Bronchial epithelial cell (primary cell): ENCODE measurements at regions not wholly inside any gene's neighbourhood (a gene's known extent, or its start where the extent isn't known, plus 50 kb on each side); places are given as distances from the start of the nearest gene placed in this dataset.

Source experiments
- DNase-seq: peaks from one replicate; pipeline ENCODE4 v3.0.0-alpha.2; 2010; ENCODE audit warnings: low read depth
- FAIRE-seq: peaks from 2 replicates; lab custom pipeline; 2011; peaks lifted over from hg19 to GRCh38; lab: Jason Lieb, UNC
- H3K27me3 ChIP-seq: 2 replicates; pipeline ENCODE4 v1.5.1; 2011; ENCODE audit warnings: low read length; ENCODE audit not compliant: control insufficient read depth, insufficient read depth
- H3K36me3 ChIP-seq: 2 replicates; pipeline ENCODE4 v1.5.1; 2011; ENCODE audit warnings: low read length; ENCODE audit not compliant: control insufficient read depth, insufficient read depth
- H3K4me3 ChIP-seq: 2 replicates; pipeline ENCODE4 v1.5.1; 2011; ENCODE audit warnings: mild to moderate bottlenecking, low read depth, low read length, control low read depth
- TF ChIP-seq, protein P1 (sequence below): IDR thresholded peaks from 2 replicates; pipeline ENCODE4 v1.5.1; 2011; ENCODE audit warnings: mild to moderate bottlenecking, moderate library complexity, low read length, control low read depth, inconsistent platforms; ENCODE audit not compliant: insufficient read depth, severe bottlenecking

DNA sequence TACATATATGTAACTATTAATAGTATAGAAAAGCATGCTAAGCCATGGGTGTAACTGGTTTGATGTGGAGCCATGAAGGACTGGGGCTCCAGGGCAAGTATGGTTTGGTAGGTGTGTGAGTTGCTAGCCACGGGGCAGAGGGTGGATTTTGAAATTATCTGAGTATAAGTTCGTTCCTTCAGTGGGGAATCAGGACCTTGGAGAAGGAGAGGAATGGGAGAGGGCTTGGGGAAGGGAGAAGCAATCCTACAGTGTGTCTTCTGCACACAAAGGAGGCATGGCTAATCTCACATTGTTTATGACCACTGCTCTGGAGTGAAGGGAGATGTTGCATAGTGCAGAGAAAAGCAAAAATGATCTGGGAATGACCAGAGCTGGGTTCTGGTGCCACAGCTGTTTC is 127.8 kb upstream of the CADM1 start:
- Histone ChIP-seq H3K36me3 (no peaks in the 10 kb centered on the region), H3K4me3 (no peak overlapping the region), H3K27me3 (peaks cover 10% of the 10 kb centered on the region)
- DNase-seq: no peak
- TF ChIP-seq, protein P1, sequence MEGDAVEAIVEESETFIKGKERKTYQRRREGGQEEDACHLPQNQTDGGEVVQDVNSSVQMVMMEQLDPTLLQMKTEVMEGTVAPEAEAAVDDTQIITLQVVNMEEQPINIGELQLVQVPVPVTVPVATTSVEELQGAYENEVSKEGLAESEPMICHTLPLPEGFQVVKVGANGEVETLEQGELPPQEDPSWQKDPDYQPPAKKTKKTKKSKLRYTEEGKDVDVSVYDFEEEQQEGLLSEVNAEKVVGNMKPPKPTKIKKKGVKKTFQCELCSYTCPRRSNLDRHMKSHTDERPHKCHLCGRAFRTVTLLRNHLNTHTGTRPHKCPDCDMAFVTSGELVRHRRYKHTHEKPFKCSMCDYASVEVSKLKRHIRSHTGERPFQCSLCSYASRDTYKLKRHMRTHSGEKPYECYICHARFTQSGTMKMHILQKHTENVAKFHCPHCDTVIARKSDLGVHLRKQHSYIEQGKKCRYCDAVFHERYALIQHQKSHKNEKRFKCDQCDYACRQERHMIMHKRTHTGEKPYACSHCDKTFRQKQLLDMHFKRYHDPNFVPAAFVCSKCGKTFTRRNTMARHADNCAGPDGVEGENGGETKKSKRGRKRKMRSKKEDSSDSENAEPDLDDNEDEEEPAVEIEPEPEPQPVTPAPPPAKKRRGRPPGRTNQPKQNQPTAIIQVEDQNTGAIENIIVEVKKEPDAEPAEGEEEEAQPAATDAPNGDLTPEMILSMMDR: no peak
- no peak for FAIRE-seq

DNA sequence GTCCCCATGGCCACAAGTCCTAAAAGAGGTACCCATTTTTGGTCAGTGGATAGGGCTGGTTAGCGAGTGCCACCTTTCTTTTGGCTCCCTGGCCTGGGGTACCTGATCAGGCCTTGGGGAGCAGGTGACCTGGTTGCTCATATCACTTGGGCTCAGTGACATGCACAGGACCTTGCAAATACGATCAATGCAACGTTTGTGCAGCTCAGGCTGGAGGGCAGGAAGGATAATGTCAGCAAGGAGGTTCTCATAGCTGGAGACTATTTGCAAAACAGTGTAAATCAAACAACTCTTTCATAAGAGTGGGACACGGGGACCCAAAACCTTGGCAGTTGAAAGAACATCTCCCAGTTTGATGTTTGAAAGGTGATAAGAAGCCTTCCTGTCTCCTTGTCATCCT is 127.4 kb upstream of the CADM1 start:
- FAIRE-seq (no peak), DNase-seq (no peak)
- H3K27me3 ChIP-seq: peaks cover 10% of the 10 kb centered on the region
- TF ChIP-seq, protein P1: no peak
- H3K36me3 ChIP-seq: no peaks in the 10 kb centered on the region
- no peak overlapping the region for H3K4me3 ChIP-seq

DNA sequence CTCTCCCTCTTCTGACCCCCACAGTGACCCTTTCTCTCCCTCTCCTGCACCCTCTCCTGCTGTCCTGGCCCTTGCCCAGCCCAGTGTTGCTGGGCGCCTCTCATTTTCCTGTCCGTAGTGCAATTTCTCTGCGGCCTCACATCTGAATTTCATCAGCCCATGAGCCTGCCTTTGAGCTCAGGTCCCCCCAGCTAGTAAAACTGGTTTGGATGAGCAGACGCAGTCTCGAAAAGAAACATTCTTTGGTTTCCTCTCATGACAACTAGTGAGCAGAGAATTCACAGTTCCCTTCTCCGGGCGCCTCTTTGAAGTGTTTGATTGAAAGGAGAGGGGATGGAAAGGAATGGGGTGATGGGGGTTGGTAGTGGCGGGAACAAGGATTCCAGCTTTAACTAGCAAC is 126.0 kb upstream of the CADM1 start:
- no peaks in the 10 kb centered on the region for H3K36me3 ChIP-seq
- TF ChIP-seq, protein P1: no peak

DNA sequence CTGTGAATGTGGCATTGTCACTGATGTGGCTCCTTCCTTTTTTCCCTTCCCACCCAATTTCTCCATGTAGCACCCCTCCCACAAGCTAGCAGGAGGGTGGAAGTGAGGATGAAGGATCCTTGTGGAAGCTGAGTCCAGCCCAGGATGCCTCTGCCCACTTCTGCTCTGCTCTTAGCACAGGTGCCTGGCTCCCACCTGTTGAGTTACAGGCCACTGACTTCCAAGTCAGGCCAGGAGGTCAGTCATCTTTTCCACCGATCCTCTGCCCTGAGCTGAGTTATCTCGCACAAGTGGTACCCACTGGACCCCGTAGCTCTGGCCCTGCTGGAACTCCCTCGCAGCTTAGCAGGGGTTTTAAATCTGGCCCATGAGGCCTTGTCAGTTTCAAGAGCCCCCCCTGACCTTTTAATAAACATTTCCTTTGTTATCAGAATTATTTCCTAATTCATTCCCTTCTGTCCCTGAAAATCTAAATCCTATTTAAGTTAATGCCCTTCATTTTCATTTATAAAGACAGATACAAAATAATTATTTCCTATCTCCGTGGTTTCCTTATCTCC is 125.3 kb upstream of the CADM1 start:
- DNase-seq (no peak), FAIRE-seq (no peak)
- H3K27me3 ChIP-seq: peaks cover 10% of the 10 kb centered on the region
- no peaks in the 10 kb centered on the region for H3K36me3 ChIP-seq
- no peak overlapping the region for H3K4me3 ChIP-seq
- TF ChIP-seq, protein P1: no peak

More for the DNA sequence above, 126.0 kb upstream of the CADM1 start:
- Histone ChIP-seq H3K27me3 (peaks cover 10% of the 10 kb centered on the region), H3K4me3 (no peak overlapping the region)
- no peak for FAIRE-seq
- DNase-seq: no peak

DNA sequence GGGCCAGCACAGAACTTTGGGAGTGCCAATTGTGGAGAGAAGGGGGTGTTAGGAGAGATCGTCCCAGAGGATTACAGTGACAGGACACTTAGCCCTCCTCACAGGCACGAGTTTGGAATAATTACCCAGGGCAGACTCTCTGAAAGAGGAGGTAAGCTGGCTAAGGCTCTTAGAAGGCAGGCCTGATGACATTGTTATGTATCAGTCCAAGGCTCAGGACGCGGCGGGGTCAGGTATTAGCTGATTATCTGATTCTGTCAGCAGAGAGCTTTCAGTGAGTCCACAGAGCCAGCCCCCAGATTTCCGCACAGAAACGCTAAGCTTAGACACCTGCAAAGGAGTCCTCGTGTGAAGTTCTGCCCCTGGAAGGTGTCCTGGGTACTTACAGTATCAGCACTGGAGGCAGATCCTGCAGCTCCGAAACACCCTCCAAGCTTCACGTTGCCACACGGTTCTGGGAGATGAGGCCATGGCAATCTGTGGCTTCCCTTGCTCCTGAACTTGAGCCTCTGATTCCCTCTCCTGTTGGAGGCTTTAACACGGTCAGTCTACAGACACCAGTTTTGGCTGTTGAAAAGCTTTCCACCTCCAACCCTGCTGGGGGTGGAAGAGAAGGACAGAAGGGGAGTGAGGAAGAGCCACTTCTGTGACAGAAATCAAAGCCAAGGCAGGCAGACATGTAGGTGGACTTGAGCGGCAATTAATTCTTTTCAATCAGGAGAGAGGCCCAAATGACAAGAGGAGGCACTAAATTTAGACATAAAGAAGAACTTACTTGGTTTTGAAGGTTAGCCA is 123.6 kb upstream of the CADM1 start:
- DNase-seq: no peak
- no peak for FAIRE-seq
- TF ChIP-seq, protein P1: no peak

More for the DNA sequence above, 123.6 kb upstream of the CADM1 start:
- Histone ChIP-seq H3K4me3 (no peak overlapping the region), H3K36me3 (no peaks in the 10 kb centered on the region), H3K27me3 (peaks cover 10% of the 10 kb centered on the region)
